H9 (cell line): ENCODE measurements at regions not wholly inside any gene's neighbourhood (a gene's known extent, or its start where the extent isn't known, plus 50 kb on each side); places are given as distances from the start of the nearest gene placed in this dataset.
A peak's percentile ranks its signal among the peaks of the same experiment; 100 is the strongest.

Experiments used
- DNase-seq: peaks from one replicate; pipeline ENCODE4 v3.0.0-alpha.2; 2017
- H2AFZ ChIP-seq: one replicate; pipeline ENCODE4 v1.6.1; 2013; ENCODE audit warnings: mild to moderate bottlenecking, low read length, control low read depth, moderate library complexity
- H2AK5ac ChIP-seq: 2 replicates; pipeline ENCODE4 v1.6.1; 2013; ENCODE audit warnings: low read length, control low read depth, mixed read lengths; ENCODE audit not compliant: insufficient read length
- H2BK120ac ChIP-seq: one replicate; pipeline ENCODE4 v1.6.1; 2013; ENCODE audit warnings: low read depth, mild to moderate bottlenecking, low read length, control low read depth, inconsistent platforms; ENCODE audit not compliant: poor library complexity, severe bottlenecking
- H2BK12ac ChIP-seq: 2 replicates; pipeline ENCODE4 v1.6.1; 2013; ENCODE audit warnings: low read length, control low read depth, mixed read lengths, low read depth; ENCODE audit not compliant: insufficient read length
- H2BK15ac ChIP-seq: 2 replicates; pipeline ENCODE4 v1.6.1; 2013; ENCODE audit warnings: low read depth, low read length, control low read depth
- H2BK20ac ChIP-seq: one replicate; pipeline ENCODE4 v1.6.1; 2013; ENCODE audit warnings: low read depth, mild to moderate bottlenecking, low read length, control low read depth, inconsistent platforms; ENCODE audit not compliant: poor library complexity, severe bottlenecking
- H2BK5ac ChIP-seq: 2 replicates; pipeline ENCODE4 v1.6.1; 2013; ENCODE audit warnings: low read length, control low read depth, mixed read lengths; ENCODE audit not compliant: insufficient read length
- H3K14ac ChIP-seq: 2 replicates; pipeline ENCODE4 v1.6.1; 2013; ENCODE audit warnings: low read length, control low read depth; ENCODE audit not compliant: insufficient read depth
- H3K18ac ChIP-seq: 2 replicates; pipeline ENCODE4 v1.6.1; 2013; ENCODE audit warnings: low read depth, mild to moderate bottlenecking, mixed read lengths, low read length, control low read depth; ENCODE audit not compliant: insufficient read length
- H3K23ac ChIP-seq: 2 replicates; pipeline ENCODE4 v1.6.1; 2013; ENCODE audit warnings: low read length, control low read depth, mixed read lengths, low read depth; ENCODE audit not compliant: insufficient read length
- H3K23me2 ChIP-seq: 2 replicates; pipeline ENCODE4 v1.6.1; 2013; ENCODE audit warnings: low read depth, mild to moderate bottlenecking, mixed read lengths, low read length, control low read depth; ENCODE audit not compliant: insufficient read length, poor library complexity, severe bottlenecking
- H3K27ac ChIP-seq: 2 replicates; pipeline ENCODE4 v1.5.1; 2013; ENCODE audit warnings: low read length, control low read depth, mixed read lengths, low read depth; ENCODE audit not compliant: insufficient read length
- H3K27me3 ChIP-seq: 2 replicates; pipeline ENCODE4 v1.6.1; 2013; ENCODE audit warnings: low read length, control low read depth, inconsistent platforms; ENCODE audit not compliant: insufficient read depth
- H3K4ac ChIP-seq: 2 replicates; pipeline ENCODE4 v1.6.1; 2013; ENCODE audit warnings: low read depth, mild to moderate bottlenecking, control low read depth, inconsistent platforms, low read length, moderate library complexity
- H3K4me1 ChIP-seq: 2 replicates; pipeline ENCODE4 v1.6.1; 2013; ENCODE audit warnings: low read length, control low read depth, inconsistent platforms; ENCODE audit not compliant: insufficient read depth
- H3K4me2 ChIP-seq: 2 replicates; pipeline ENCODE4 v1.6.1; 2013; ENCODE audit warnings: low read length, control low read depth, mixed read lengths; ENCODE audit not compliant: insufficient read length, insufficient read depth
- H3K56ac ChIP-seq: 2 replicates; pipeline ENCODE4 v1.6.1; 2013; ENCODE audit warnings: low read depth, mild to moderate bottlenecking, mixed read lengths, low read length, control low read depth; ENCODE audit not compliant: insufficient read length
- H3K79me1 ChIP-seq: 2 replicates; pipeline ENCODE4 v1.6.1; 2013; ENCODE audit warnings: low read depth, mild to moderate bottlenecking, moderate library complexity, low read length, control low read depth, inconsistent platforms; ENCODE audit not compliant: insufficient read depth, poor library complexity, severe bottlenecking
- H3K79me2 ChIP-seq: 2 replicates; pipeline ENCODE4 v1.6.1; 2013; ENCODE audit warnings: low read length, control low read depth, inconsistent platforms; ENCODE audit not compliant: insufficient read depth
- H3K9ac ChIP-seq: 2 replicates; pipeline ENCODE4 v1.6.1; 2013; ENCODE audit warnings: low read length, control low read depth, mixed read lengths; ENCODE audit not compliant: insufficient read length; ENCODE audit errors: extremely low read depth
- H3K9me3 ChIP-seq: one replicate; pipeline ENCODE4 v1.6.1; 2013; ENCODE audit warnings: low read depth, low read length, inconsistent platforms; ENCODE audit not compliant: control insufficient read depth
- H3T11ph ChIP-seq: one replicate; pipeline ENCODE4 v1.6.1; 2013; ENCODE audit warnings: mild to moderate bottlenecking, low read length, control low read depth, inconsistent platforms
- H4K20me1 ChIP-seq: one replicate; pipeline ENCODE4 v1.6.1; 2013; ENCODE audit not compliant: control insufficient read depth, insufficient read length, insufficient read depth
- H4K5ac ChIP-seq: 2 replicates; pipeline ENCODE4 v1.6.1; 2013; ENCODE audit warnings: low read depth, mild to moderate bottlenecking, mixed read lengths, low read length, control low read depth; ENCODE audit not compliant: insufficient read length
- H4K8ac ChIP-seq: replicated peaks from 2 replicates; pipeline ENCODE4 v1.6.1; 2013; ENCODE audit warnings: low read length, control low read depth, mixed read lengths, low read depth; ENCODE audit not compliant: insufficient read length
- H4K91ac ChIP-seq: 2 replicates; pipeline ENCODE4 v1.6.1; 2013; ENCODE audit warnings: low read depth, mild to moderate bottlenecking, moderate library complexity, mixed read lengths, low read length, control low read depth; ENCODE audit not compliant: insufficient read length
- H3K27ac Mint-ChIP-seq, 3 experiments: 2 replicates in 2 of 3; 3 replicates in 1 of 3; pipeline ENCODE4 v1.8.0; 2020 to 2021; ENCODE audit warnings: mixed read lengths in 3 of 3, mild to moderate bottlenecking in 1 of 3, moderate library complexity in 1 of 3
- H3K27me3 Mint-ChIP-seq: 2 replicates; pipeline ENCODE4 v1.8.0; 2021; ENCODE audit warnings: low read depth, mild to moderate bottlenecking, moderate library complexity, mixed read lengths
- H3K36me3 Mint-ChIP-seq, 3 experiments: 2 replicates in 2 of 3; 3 replicates in 1 of 3; pipeline ENCODE4 v1.8.0; 2020 to 2021; ENCODE audit warnings: low read depth in 3 of 3, mixed read lengths in 3 of 3; ENCODE audit not compliant: insufficient read depth in 1 of 3
- H3K4me1 Mint-ChIP-seq, 2 experiments: 2 replicates each; pipeline ENCODE4 v1.8.0; 2020; ENCODE audit warnings: mixed read lengths in 2 of 2
- H3K4me3 Mint-ChIP-seq, 2 experiments: 2 replicates in 1 of 2; 3 replicates in 1 of 2; pipeline ENCODE4 v1.8.0; 2020 to 2021; ENCODE audit warnings: mild to moderate bottlenecking in 2 of 2, mixed read lengths in 2 of 2, moderate library complexity in 1 of 2
- H3K9me3 Mint-ChIP-seq, 2 experiments: 2 replicates in 1 of 2; 3 replicates in 1 of 2; pipeline ENCODE4 v1.8.0; 2020; ENCODE audit warnings: mild to moderate bottlenecking in 2 of 2, mixed read lengths in 2 of 2, moderate library complexity in 1 of 2
- CTCF ChIP-seq: fragments of 200-600 bp; sonication (generic); conservative IDR thresholded peaks from 3 replicates; pipeline ENCODE4 v1.8.0; 2021; ENCODE audit warnings: antibody characterized with exemption, mild to moderate bottlenecking
- WGBS: extraction: QIAGEN DNeasy Blood & Tissue Kit; methylation state at CpG from one replicate; pipeline ENCODE4 v1.1.7; 2013; ENCODE audit warnings: missing lambda C conversion rate, low lambda C conversion rate, mixed read lengths; ENCODE audit not compliant: insufficient read length; ENCODE audit errors: extremely low coverage; 5-methylcytosine and 5-hydroxymethylcytosine counted together

GRCh38 chr2:40760071-40760666 lies 308.3 kb upstream of the SLC8A1 start:
- Histone ChIP-seq H3K9ac (no peak overlapping the region), H3T11ph (no peak overlapping the region), H3K4me2 (no peak overlapping the region), H3K23me2 (no peaks in the 10 kb centered on the region), H2BK15ac (no peak overlapping the region), H3K56ac (no peak overlapping the region), H4K20me1 (no peaks in the 10 kb centered on the region), H4K91ac (no peak overlapping the region), H2BK20ac (no peak overlapping the region), H3K27ac (no peak overlapping the region), H4K5ac (no peak overlapping the region), H2BK12ac (no peak overlapping the region), H2BK5ac (no peak overlapping the region), H2BK120ac (no peak overlapping the region), H3K4ac (no peak overlapping the region), H2AK5ac (no peak overlapping the region), H3K4me1 (no peaks in the 10 kb centered on the region), H3K23ac (no peak overlapping the region), H4K8ac (no peak overlapping the region), H2AFZ (no peak overlapping the region), H3K79me1 (no peaks in the 10 kb centered on the region), H3K9me3 (no peaks in the 10 kb centered on the region), H3K27me3 (no peaks in the 10 kb centered on the region), H3K14ac (no peak overlapping the region), H3K79me2 (no peaks in the 10 kb centered on the region), H3K18ac (no peak overlapping the region)
- WGBS: no CpG with 5 or more reads among the region's 5 CpGs
- no peaks in the 10 kb centered on the region for H3K9me3 Mint-ChIP-seq
- no peak overlapping the region for H3K27ac Mint-ChIP-seq
- DNase-seq: peak; percentile 57
- peak; percentile 92 for TF ChIP-seq CTCF
- no peaks in the 10 kb centered on the region for H3K27me3 Mint-ChIP-seq
- no peaks in the 10 kb centered on the region; a peak in 1 of 4 replicates for H3K4me1 Mint-ChIP-seq
- H3K36me3 Mint-ChIP-seq: no peaks in the 10 kb centered on the region
- no peak overlapping the region for H3K4me3 Mint-ChIP-seq
